ENCODE measurements at regions not wholly inside any gene's neighbourhood (a gene's known extent, or its start where the extent isn't known, plus 50 kb on each side); places are given as distances from the start of the nearest gene placed in this dataset.

DNA sequence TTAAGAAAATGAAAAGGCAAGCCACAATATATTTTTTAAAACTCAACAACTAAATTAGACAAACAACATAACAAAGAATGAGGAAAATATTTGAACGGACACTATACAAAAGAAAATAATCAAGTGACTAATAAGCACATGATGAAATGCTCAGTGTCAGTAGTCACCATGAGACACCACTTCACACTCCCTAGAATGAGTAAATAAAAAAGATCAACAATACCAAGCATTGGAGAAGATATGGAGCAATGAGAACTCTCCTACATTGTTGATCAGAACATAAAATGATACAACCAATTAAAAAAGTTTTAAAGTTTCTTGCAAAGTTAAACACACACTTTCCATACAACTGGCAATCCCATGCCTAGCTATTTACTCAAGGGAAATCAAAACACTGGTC is 222.2 kb downstream of the C7orf25 start:
- H3K27me3 ChIP-seq (ENCODE audit: insufficient read depth, low read length) = no peaks in the 10 kb centered on the region; the same call in 1 of the 2 replicates
- H4K20me1 ChIP-seq (ENCODE audit: insufficient read depth) = no peaks in the 10 kb centered on the region
- TF ChIP-seq POLR2A (IDR thresholded peaks at IDR 0.05; ENCODE audit: borderline replicate concordance, extremely low read depth, insufficient read depth, insufficient read length) = no peak
- TF ChIP-seq EZH2phosphoT487 (IDR thresholded peaks at IDR 0.05; ENCODE audit: borderline replicate concordance) = no peak
- no peak for TF ChIP-seq POLR2AphosphoS5 (IDR thresholded peaks at IDR 0.05; ENCODE audit: low read depth, low read length)
- no peak for TF ChIP-seq EZH2 (IDR thresholded peaks at IDR 0.05)
- no peak for TF ChIP-seq ZFX (IDR thresholded peaks at IDR 0.05)
- no peak for TF ChIP-seq CEBPB (IDR thresholded peaks at IDR 0.05; ENCODE audit: low read depth)
- TF ChIP-seq, protein P1, sequence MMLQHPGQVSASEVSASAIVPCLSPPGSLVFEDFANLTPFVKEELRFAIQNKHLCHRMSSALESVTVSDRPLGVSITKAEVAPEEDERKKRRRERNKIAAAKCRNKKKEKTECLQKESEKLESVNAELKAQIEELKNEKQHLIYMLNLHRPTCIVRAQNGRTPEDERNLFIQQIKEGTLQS (IDR thresholded peaks at IDR 0.05) = no peak
- TF ChIP-seq, protein P2, sequence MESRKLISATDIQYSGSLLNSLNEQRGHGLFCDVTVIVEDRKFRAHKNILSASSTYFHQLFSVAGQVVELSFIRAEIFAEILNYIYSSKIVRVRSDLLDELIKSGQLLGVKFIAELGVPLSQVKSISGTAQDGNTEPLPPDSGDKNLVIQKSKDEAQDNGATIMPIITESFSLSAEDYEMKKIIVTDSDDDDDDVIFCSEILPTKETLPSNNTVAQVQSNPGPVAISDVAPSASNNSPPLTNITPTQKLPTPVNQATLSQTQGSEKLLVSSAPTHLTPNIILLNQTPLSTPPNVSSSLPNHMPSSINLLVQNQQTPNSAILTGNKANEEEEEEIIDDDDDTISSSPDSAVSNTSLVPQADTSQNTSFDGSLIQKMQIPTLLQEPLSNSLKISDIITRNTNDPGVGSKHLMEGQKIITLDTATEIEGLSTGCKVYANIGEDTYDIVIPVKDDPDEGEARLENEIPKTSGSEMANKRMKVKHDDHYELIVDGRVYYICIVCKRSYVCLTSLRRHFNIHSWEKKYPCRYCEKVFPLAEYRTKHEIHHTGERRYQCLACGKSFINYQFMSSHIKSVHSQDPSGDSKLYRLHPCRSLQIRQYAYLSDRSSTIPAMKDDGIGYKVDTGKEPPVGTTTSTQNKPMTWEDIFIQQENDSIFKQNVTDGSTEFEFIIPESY (IDR thresholded peaks at IDR 0.05; ENCODE audit: extremely low read depth, insufficient replicate concordance, low read length) = no peak
- no peak for TF ChIP-seq SRF (IDR thresholded peaks at IDR 0.05; ENCODE audit: low read depth)
- no peak for TF ChIP-seq ZNF274 (IDR thresholded peaks at IDR 0.05; ENCODE audit: low read depth, low read length)
- TF ChIP-seq SIN3A (IDR thresholded peaks at IDR 0.05; ENCODE audit: low read depth) = no peak
- TF ChIP-seq, protein P3, sequence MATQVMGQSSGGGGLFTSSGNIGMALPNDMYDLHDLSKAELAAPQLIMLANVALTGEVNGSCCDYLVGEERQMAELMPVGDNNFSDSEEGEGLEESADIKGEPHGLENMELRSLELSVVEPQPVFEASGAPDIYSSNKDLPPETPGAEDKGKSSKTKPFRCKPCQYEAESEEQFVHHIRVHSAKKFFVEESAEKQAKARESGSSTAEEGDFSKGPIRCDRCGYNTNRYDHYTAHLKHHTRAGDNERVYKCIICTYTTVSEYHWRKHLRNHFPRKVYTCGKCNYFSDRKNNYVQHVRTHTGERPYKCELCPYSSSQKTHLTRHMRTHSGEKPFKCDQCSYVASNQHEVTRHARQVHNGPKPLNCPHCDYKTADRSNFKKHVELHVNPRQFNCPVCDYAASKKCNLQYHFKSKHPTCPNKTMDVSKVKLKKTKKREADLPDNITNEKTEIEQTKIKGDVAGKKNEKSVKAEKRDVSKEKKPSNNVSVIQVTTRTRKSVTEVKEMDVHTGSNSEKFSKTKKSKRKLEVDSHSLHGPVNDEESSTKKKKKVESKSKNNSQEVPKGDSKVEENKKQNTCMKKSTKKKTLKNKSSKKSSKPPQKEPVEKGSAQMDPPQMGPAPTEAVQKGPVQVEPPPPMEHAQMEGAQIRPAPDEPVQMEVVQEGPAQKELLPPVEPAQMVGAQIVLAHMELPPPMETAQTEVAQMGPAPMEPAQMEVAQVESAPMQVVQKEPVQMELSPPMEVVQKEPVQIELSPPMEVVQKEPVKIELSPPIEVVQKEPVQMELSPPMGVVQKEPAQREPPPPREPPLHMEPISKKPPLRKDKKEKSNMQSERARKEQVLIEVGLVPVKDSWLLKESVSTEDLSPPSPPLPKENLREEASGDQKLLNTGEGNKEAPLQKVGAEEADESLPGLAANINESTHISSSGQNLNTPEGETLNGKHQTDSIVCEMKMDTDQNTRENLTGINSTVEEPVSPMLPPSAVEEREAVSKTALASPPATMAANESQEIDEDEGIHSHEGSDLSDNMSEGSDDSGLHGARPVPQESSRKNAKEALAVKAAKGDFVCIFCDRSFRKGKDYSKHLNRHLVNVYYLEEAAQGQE (IDR thresholded peaks at IDR 0.05; ENCODE audit: low read depth) = no peak
- TF ChIP-seq EGR1 (IDR thresholded peaks at IDR 0.05; ENCODE audit: low read depth) = no peak
- ChIA-PET POLR2A (no interaction called here), RAD21 (ENCODE audit: low non-redundant PET in 1 of 2, low total read pairs in 2 of 2, uncharacterized antibody in 2 of 2, unreplicated experiment in 2 of 2) (no interaction called here), CTCF (interaction anchor here (1.7 kb wide), 1 partner anchor 746 kb away, joined by 7 read pairs; no protein-coding TSS in a partner anchor)
- ATAC-seq (no peak), DNase-seq (ENCODE audit: low read depth, low spot score) (no peak)
- no peak overlapping the region for H3K9ac ChIP-seq (ENCODE audit: low read length)
- BruUV-seq (replicated peaks) = no TSS peak
- no peaks in the 10 kb centered on the region for H3K4me1 ChIP-seq (ENCODE audit: control insufficient read depth in 1 of 2, insufficient read depth in 2 of 2, low read length in 2 of 2)
- H3K79me2 ChIP-seq (ENCODE audit: insufficient read depth, low read length) = no peaks in the 10 kb centered on the region
- no peak overlapping the region for H2AFZ ChIP-seq (ENCODE audit: low read depth, low read length, poor library complexity, severe bottlenecking)
- no peak overlapping the region for H3K4me2 ChIP-seq (ENCODE audit: low read length)
- intact Hi-C loops (cut with micrococcal nuclease) = loop anchor here (2.0 to 10.0 kb wide), 2 partner anchors 715 to 749 kb away; no protein-coding TSS in a partner anchor
- H3K27ac ChIP-seq (ENCODE audit: low read depth, low read length) = no peak overlapping the region
- H3K9me3 ChIP-seq (ENCODE audit: control insufficient read depth in 1 of 2, insufficient read depth in 1 of 2, low read depth in 1 of 2, low read length in 2 of 2) = no peaks in the 10 kb centered on the region
- no peaks in the 10 kb centered on the region for H3K36me3 ChIP-seq (ENCODE audit: control insufficient read depth in 1 of 2, insufficient read depth in 2 of 2, low read length in 2 of 2)
- no peaks in the 10 kb centered on the region for H3K9me2 ChIP-seq (ENCODE audit: insufficient read depth)
- no peak overlapping the region for H3K4me3 ChIP-seq (replicated peaks in 1 of 2; ENCODE audit: low read depth in 1 of 2, low read length in 2 of 2)
